ENCODE measurements at regions not wholly inside any gene's neighbourhood (a gene's known extent, or its start where the extent isn't known, plus 50 kb on each side); places are given as distances from the start of the nearest gene placed in this dataset.
"Not testable (repeated sequence)": the region's sequence is repeated elsewhere in the genome, so short reads cannot be mapped to it uniquely, and the experiment has no call there.

DNA sequence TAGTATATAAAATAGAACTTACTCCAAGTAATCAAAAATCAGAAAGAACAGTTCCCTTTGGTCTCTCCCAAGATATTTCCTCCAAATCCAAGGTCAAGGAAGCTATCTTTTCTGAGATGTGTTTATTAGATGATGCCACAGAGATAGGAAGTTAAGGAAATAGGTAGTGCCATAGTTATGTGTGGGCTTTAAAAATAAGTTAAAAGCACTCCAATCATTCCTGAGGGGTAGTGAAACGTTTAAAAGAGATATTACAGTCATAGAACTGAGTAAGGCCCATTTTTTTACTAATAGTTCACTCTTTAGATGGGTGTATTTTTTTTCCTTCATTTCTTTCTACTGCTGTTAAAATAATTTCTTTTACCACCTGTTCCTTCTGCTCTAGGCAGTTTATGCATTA is 1630.9 kb upstream of the SEL1L start:
- FAIRE-seq (no peak), DNase-seq (ENCODE audit: insufficient read length, low spot score) (no peak)
- TF ChIP-seq, protein P1, sequence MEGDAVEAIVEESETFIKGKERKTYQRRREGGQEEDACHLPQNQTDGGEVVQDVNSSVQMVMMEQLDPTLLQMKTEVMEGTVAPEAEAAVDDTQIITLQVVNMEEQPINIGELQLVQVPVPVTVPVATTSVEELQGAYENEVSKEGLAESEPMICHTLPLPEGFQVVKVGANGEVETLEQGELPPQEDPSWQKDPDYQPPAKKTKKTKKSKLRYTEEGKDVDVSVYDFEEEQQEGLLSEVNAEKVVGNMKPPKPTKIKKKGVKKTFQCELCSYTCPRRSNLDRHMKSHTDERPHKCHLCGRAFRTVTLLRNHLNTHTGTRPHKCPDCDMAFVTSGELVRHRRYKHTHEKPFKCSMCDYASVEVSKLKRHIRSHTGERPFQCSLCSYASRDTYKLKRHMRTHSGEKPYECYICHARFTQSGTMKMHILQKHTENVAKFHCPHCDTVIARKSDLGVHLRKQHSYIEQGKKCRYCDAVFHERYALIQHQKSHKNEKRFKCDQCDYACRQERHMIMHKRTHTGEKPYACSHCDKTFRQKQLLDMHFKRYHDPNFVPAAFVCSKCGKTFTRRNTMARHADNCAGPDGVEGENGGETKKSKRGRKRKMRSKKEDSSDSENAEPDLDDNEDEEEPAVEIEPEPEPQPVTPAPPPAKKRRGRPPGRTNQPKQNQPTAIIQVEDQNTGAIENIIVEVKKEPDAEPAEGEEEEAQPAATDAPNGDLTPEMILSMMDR (IDR thresholded peaks at IDR 0.05; ENCODE audit: insufficient read depth, missing control alignments) = no peak

DNA sequence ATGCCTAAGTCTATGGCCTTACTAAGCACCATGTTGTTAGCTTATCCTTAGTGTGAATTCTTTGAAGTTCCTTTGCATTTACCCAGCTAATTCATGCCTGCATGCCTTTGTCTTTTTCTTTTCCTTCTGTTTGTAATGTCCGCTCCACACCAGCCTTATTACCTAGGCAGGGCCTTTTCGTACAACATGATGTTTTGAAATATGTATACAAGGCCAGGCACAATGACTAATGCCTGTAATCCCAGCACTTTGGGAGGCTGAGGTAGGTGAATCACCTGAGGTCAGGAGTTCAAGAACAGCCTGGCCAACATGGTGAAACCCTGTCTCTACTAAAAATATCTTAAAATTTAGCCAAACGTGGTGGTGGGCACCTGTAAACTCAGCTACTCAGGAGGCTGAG is 1636.5 kb upstream of the SEL1L start:
- no peak for FAIRE-seq

DNA sequence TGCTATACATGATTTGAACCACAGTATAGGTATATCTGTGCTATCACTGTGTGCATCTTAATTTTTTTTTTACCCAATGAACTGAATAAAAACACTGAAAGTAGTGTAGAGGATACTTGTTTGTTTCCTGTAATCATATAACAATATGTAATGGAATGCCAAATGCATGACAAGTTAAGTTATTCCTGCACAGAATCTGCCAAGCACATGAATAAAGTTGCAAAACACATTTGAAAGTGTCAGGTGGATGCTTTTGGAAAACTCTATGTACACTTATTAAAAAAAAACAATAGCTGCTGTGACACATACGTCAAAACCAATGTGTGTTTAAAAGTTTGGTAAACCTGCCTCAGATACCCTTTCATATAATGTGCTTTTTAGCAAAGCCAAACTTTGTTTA is 1638.1 kb upstream of the SEL1L start:
- TF ChIP-seq, protein P1 (IDR thresholded peaks at IDR 0.05; ENCODE audit: insufficient read depth, missing control alignments) = no peak
- no peak for FAIRE-seq
- no peak for DNase-seq (ENCODE audit: insufficient read length, low spot score)

More for the DNA sequence above, 1636.5 kb upstream of the SEL1L start:
- TF ChIP-seq, protein P1 (IDR thresholded peaks at IDR 0.05; ENCODE audit: insufficient read depth, missing control alignments) = no peak
- DNase-seq (ENCODE audit: insufficient read length, low spot score) = no peak

DNA sequence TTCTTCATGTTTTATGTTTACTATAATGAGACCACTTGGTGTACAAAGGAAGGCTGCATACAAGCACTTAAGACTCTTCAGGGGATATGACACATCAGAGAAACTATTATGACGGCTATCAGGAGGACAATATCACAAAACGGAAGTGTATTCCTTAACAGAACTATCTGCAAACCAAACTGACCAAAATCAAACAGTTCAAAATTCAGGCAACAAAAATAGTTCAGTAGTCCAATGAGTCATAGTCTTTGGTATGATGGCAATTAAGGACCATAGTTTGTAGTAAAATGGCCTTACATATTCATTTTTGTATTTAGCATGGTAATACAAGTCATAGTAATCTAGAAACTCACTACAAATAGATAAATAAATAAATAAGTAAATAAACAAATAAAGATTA is 1638.7 kb upstream of the SEL1L start:
- TF ChIP-seq, protein P1 (IDR thresholded peaks at IDR 0.05; ENCODE audit: insufficient read depth, missing control alignments) = no peak
- DNase-seq (ENCODE audit: insufficient read length, low spot score) (no peak), FAIRE-seq (no peak)

DNA sequence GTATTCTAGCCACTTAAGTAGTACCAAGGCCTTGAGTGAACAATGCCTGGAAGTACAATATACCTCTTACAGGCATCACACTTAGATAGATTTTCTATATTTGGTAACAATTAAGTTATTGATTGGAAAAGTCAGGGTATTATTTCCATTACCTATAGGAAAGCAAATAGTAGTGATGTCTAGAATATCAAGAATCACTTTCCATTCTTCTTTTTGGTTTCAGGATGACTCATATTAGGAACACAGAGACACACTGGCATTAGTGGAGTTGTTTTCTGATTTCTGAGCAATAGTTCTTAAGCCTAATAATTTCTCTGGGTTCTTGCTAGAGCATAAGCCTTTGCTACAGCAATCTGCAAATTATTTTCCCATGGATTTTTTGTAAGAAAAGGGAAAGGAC is 1640.0 kb upstream of the SEL1L start:
- TF ChIP-seq, protein P1 (IDR thresholded peaks at IDR 0.05; ENCODE audit: insufficient read depth, missing control alignments) = no peak
- FAIRE-seq = no peak
- DNase-seq (ENCODE audit: insufficient read length, low spot score) = no peak

DNA sequence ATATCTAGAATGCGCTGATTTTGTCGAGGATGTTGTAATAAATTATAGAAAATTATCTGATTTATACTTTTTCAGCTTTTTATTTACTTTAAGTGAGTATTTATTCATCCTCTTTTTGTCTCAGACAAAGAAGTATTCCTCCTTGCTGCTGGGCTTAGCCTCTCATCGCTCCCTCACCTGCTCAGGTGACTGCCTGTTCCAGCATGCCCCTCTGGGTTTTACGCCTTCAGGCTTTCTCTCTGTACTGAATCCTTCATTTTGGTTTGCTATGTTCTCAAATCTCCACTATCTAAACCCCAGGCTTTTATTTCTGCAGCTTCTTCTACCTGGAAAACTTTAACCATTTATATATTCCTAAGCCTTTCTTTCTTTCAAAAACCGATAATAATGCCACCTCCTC is 1650.9 kb upstream of the SEL1L start:
- TF ChIP-seq, protein P1 (IDR thresholded peaks at IDR 0.05; ENCODE audit: insufficient read depth, missing control alignments) = no peak
- DNase-seq (ENCODE audit: insufficient read length, low spot score) = no peak
- FAIRE-seq = no peak

DNA sequence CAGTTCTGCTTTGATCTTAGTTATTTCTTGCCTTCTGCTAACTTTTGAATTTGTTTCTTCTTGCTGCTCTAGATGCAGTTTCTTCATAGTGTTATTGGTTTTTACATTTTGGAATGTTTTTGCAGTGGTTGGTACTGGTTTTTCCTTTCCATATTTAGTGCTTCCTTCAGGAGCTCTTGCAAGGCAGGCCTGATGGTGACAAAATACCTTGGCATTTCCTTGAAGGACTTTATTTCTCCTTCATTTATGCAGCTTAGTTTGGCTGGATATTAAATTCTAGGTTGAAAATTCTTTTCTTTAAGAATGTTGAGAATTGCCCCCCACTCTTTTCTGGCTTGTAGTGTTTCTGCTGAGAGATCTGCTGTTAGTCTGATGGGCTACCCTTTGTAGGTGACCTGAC is 1654.7 kb upstream of the SEL1L start:
- not testable (repeated sequence) for DNase-seq (ENCODE audit: insufficient read length, low spot score); FAIRE-seq

DNA sequence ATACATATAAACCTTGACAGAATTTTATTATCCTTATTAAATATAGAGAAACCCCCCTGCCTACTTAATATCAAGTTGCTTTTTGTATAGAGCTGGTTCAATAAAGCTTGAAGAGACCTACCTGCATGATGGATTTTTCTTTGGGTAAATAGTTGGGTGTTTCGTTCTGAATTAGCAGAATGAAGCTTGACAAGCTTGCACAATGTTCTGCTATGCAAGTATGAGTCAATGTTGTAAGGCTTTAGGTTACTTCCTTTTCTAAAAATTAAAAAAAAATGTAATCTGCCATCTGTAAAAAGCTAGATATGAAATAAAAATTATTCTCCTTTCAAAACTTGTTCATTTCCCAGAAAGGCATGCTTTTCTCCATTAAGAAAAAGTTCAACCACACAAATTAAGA is 1662.6 kb upstream of the SEL1L start:
- TF ChIP-seq, protein P1 (IDR thresholded peaks at IDR 0.05; ENCODE audit: insufficient read depth, missing control alignments) = no peak
- FAIRE-seq (no peak), DNase-seq (ENCODE audit: insufficient read length, low spot score) (no peak)
